ENCODE measurements at regions not wholly inside any gene's neighbourhood (a gene's known extent, or its start where the extent isn't known, plus 50 kb on each side); places are given as distances from the start of the nearest gene placed in this dataset.
"Not testable (repeated sequence)": the region's sequence is repeated elsewhere in the genome, so short reads cannot be mapped to it uniquely, and the experiment has no call there.

DNA sequence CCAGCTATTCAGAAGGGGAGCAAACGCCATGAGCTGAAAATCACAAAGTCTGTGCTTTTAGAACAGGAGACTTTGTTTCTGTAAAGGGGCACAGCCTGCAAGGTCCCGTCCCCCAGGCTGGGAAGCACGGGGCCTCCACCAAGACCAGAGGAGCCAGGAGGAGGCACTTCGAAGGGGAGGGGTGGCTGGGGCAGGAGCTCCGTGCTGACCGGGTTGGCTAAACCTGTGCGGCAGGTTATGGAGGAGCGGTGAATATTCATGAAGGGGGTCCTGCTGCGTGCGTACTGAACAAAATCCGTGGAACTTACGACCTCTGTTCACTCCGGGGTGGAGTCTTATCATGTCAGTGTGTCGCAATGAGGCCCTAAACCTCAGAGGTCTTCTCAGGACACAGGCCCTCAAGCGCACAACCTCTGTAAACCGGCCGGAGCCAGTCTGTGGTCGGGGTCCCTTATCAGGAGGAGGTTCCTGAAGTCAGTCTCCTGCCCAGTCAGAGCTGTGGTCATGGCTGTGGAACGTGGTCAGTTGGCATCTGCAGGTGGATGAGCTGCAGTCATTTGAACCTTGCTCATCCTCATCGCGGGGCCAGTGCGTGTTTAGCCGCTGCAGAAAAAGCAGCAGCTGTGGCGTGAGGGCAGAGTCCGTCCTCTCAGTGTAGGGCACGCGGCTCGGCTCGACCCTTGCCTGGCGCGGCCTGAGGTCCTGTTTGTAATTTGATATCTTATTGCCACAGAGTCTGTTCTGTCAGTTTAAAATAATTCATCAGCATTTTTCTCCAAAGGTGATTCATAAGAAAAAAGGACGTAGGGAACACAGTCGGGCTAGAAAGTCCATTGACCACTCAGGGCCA lies 5507.7 kb upstream of the TPTE start:
- not testable (repeated sequence) for H3K4me3 ChIP-seq (ENCODE audit: insufficient read depth, low read depth, low read length, poor library complexity, severe bottlenecking); H3K27me3 ChIP-seq (replicated peaks; ENCODE audit: control insufficient read depth, insufficient read depth, low read length, poor library complexity, severe bottlenecking); H3K9me3 ChIP-seq (ENCODE audit: control insufficient read depth, low read length); H3K36me3 ChIP-seq (ENCODE audit: control insufficient read depth, insufficient read depth, low read length); H3K27ac ChIP-seq (ENCODE audit: insufficient read depth, low read length, poor library complexity, severe bottlenecking); H3K4me1 ChIP-seq (ENCODE audit: control insufficient read depth, insufficient read depth, low read length, poor library complexity, severe bottlenecking); DNase-seq

DNA sequence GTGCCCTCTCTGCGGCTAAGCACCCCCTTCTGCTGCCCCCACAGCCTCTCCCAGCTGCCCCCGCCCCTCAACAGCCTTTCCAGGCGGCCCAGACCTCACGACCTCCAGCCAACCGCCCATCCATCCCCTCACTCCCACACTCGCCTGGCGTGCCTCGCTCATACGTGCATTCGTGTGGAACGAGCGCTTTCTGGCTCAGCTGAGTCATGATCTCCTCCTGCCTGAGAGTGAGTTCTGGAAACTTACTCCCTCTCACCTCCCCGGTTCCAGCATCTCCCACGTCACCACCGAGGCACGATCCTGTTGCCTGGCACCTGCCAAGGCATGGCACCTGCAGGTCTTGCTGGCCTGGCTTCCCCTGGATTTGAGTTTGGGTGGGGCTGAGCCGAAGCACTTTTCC lies 5506.2 kb upstream of the TPTE start:
- H3K27ac ChIP-seq (ENCODE audit: insufficient read depth, low read length, poor library complexity, severe bottlenecking); H3K9me3 ChIP-seq (ENCODE audit: control insufficient read depth, low read length); H3K4me1 ChIP-seq (ENCODE audit: control insufficient read depth, insufficient read depth, low read length, poor library complexity, severe bottlenecking); H3K36me3 ChIP-seq (ENCODE audit: control insufficient read depth, insufficient read depth, low read length); DNase-seq; H3K4me3 ChIP-seq (ENCODE audit: insufficient read depth, low read depth, low read length, poor library complexity, severe bottlenecking); H3K27me3 ChIP-seq (replicated peaks; ENCODE audit: control insufficient read depth, insufficient read depth, low read length, poor library complexity, severe bottlenecking): not testable (repeated sequence)

DNA sequence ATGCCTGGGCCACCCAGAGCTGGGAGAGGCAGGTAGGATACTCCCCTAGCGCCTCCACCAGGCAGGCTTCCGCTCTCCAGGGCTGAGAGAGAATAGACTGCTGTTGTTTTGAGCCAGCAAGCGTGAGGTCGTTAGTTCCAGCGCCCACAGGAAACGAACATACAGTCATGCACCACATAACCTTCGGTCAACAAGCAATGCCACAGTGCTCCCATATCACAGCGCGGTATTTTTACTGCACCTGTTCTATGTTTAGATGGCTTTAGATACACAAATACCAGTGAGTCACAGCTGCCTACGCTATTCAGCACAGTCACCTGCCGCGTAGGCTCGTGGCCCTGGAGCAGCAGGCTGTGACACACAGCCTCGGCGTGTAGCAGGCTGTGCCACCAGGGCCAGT lies 5502.3 kb upstream of the TPTE start:
- not testable (repeated sequence) for H3K4me1 ChIP-seq (ENCODE audit: control insufficient read depth, insufficient read depth, low read length, poor library complexity, severe bottlenecking); DNase-seq; H3K27me3 ChIP-seq (replicated peaks; ENCODE audit: control insufficient read depth, insufficient read depth, low read length, poor library complexity, severe bottlenecking); H3K36me3 ChIP-seq (ENCODE audit: control insufficient read depth, insufficient read depth, low read length); H3K27ac ChIP-seq (ENCODE audit: insufficient read depth, low read length, poor library complexity, severe bottlenecking); H3K4me3 ChIP-seq (ENCODE audit: insufficient read depth, low read depth, low read length, poor library complexity, severe bottlenecking); H3K9me3 ChIP-seq (ENCODE audit: control insufficient read depth, low read length)

DNA sequence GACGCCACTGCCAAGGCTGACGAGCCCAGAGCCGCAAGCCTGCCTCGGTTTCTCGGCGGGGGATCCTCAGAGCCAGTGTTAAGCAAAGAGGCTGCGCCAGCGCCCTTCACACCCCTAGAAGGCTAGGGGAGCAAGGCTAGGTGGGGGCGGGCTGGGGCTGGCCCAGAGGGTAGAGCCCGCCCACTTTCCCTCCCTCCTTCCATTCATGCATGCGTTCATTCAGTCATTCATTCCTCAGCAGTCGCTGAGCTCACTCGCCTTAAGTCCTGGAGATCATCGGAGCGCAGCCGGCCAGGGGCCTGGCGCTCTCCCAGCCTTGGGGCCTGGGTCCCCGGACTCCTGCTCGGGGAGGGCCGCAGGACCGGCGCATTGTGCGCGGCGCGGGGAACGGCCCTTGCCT lies 5499.6 kb upstream of the TPTE start:
- H3K4me1 ChIP-seq (ENCODE audit: control insufficient read depth, insufficient read depth, low read length, poor library complexity, severe bottlenecking); DNase-seq; H3K36me3 ChIP-seq (ENCODE audit: control insufficient read depth, insufficient read depth, low read length); H3K27ac ChIP-seq (ENCODE audit: insufficient read depth, low read length, poor library complexity, severe bottlenecking); H3K27me3 ChIP-seq (replicated peaks; ENCODE audit: control insufficient read depth, insufficient read depth, low read length, poor library complexity, severe bottlenecking); H3K4me3 ChIP-seq (ENCODE audit: insufficient read depth, low read depth, low read length, poor library complexity, severe bottlenecking); H3K9me3 ChIP-seq (ENCODE audit: control insufficient read depth, low read length): not testable (repeated sequence)

DNA sequence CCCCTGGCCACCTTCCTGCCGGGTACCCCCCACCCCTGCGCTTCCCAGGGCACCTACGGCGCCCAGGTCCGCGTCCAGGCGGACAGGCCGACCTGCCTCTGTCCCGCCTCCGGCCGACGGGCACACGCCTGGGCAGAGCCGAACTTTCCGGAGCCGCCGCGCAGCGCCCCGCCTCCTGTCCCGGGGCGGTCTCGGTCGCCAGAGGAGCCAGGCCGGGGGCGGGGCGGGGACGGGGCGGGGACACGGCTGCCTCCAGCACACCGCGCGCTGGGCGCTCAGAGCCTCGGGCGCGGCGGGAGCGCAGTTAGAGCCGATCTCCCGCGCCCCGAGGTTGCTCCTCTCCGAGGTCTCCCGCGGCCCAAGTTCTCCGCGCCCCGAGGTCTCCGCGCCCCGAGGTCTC lies 5499.1 kb upstream of the TPTE start:
- not testable (repeated sequence) for H3K36me3 ChIP-seq (ENCODE audit: control insufficient read depth, insufficient read depth, low read length); H3K9me3 ChIP-seq (ENCODE audit: control insufficient read depth, low read length); H3K4me3 ChIP-seq (ENCODE audit: insufficient read depth, low read depth, low read length, poor library complexity, severe bottlenecking); H3K27me3 ChIP-seq (replicated peaks; ENCODE audit: control insufficient read depth, insufficient read depth, low read length, poor library complexity, severe bottlenecking); H3K27ac ChIP-seq (ENCODE audit: insufficient read depth, low read length, poor library complexity, severe bottlenecking); H3K4me1 ChIP-seq (ENCODE audit: control insufficient read depth, insufficient read depth, low read length, poor library complexity, severe bottlenecking); DNase-seq

DNA sequence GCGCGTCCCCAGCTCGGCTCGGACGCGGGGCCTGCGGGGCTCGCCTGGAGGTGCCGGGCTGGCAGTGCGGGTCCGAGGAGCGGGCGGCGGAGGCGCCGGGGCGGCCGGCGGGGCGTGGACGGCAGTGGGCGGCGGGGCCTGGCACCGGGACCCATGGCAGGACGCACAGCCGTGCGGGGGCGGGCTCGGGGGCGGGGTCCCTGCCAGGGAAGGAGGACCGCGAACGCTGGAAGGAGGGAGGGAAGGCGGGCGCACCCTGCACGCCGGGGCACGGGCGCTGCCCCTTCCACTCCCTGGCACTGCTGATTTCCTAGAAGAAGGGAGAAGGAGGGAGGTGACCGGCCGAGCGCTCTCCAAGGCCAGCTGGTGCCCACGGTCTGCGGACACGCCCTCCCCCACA lies 5498.6 kb upstream of the TPTE start:
- not testable (repeated sequence) for H3K4me3 ChIP-seq (ENCODE audit: insufficient read depth, low read depth, low read length, poor library complexity, severe bottlenecking); H3K27me3 ChIP-seq (replicated peaks; ENCODE audit: control insufficient read depth, insufficient read depth, low read length, poor library complexity, severe bottlenecking); H3K36me3 ChIP-seq (ENCODE audit: control insufficient read depth, insufficient read depth, low read length); H3K27ac ChIP-seq (ENCODE audit: insufficient read depth, low read length, poor library complexity, severe bottlenecking); H3K9me3 ChIP-seq (ENCODE audit: control insufficient read depth, low read length); H3K4me1 ChIP-seq (ENCODE audit: control insufficient read depth, insufficient read depth, low read length, poor library complexity, severe bottlenecking); DNase-seq

DNA sequence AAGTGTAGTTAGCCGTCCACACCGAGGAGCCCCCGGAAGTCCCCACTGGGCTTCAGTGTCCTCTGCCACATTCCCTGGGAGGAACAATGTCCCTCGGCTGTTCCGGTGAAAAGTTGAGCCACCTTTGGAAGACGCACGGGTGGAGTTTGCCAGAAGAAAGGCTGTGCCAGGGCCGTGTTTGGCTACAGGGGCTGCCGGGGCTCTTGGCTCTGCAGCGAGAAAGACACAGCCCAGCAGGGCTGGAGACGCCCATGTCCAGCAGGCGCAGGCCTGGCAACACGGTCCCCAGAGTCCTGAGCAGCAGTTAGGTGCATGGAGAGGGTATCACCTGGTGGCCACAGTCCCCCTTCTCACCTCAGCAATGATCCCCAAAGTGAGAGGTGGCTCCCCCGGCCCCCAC lies 5486.2 kb upstream of the TPTE start:
- H3K36me3 ChIP-seq (ENCODE audit: control insufficient read depth, insufficient read depth, low read length); DNase-seq; H3K9me3 ChIP-seq (ENCODE audit: control insufficient read depth, low read length); H3K27me3 ChIP-seq (replicated peaks; ENCODE audit: control insufficient read depth, insufficient read depth, low read length, poor library complexity, severe bottlenecking); H3K4me1 ChIP-seq (ENCODE audit: control insufficient read depth, insufficient read depth, low read length, poor library complexity, severe bottlenecking); H3K4me3 ChIP-seq (ENCODE audit: insufficient read depth, low read depth, low read length, poor library complexity, severe bottlenecking); H3K27ac ChIP-seq (ENCODE audit: insufficient read depth, low read length, poor library complexity, severe bottlenecking): not testable (repeated sequence)

DNA sequence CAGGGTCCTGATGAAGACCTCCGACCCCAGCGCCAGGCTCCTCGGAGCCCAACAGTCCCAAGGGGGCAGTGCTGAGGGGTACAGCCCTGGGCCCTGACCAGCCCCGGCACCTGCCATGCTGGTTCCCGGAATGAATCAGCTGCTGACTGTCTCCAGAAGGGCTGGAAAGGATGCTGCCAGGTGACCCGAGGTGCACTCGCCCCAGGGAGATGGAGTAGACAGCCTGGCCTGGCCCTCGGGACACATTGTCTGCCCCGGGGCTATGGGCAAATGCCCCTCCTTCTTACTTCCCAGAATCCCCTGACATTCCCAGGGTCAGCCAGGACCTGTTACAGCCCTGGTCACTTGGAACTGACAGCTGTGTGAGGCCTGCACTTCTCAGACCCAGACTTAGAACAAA lies 5485.8 kb upstream of the TPTE start:
- H3K4me3 ChIP-seq (ENCODE audit: insufficient read depth, low read depth, low read length, poor library complexity, severe bottlenecking); H3K27ac ChIP-seq (ENCODE audit: insufficient read depth, low read length, poor library complexity, severe bottlenecking); DNase-seq; H3K36me3 ChIP-seq (ENCODE audit: control insufficient read depth, insufficient read depth, low read length); H3K27me3 ChIP-seq (replicated peaks; ENCODE audit: control insufficient read depth, insufficient read depth, low read length, poor library complexity, severe bottlenecking); H3K9me3 ChIP-seq (ENCODE audit: control insufficient read depth, low read length); H3K4me1 ChIP-seq (ENCODE audit: control insufficient read depth, insufficient read depth, low read length, poor library complexity, severe bottlenecking): not testable (repeated sequence)

DNA sequence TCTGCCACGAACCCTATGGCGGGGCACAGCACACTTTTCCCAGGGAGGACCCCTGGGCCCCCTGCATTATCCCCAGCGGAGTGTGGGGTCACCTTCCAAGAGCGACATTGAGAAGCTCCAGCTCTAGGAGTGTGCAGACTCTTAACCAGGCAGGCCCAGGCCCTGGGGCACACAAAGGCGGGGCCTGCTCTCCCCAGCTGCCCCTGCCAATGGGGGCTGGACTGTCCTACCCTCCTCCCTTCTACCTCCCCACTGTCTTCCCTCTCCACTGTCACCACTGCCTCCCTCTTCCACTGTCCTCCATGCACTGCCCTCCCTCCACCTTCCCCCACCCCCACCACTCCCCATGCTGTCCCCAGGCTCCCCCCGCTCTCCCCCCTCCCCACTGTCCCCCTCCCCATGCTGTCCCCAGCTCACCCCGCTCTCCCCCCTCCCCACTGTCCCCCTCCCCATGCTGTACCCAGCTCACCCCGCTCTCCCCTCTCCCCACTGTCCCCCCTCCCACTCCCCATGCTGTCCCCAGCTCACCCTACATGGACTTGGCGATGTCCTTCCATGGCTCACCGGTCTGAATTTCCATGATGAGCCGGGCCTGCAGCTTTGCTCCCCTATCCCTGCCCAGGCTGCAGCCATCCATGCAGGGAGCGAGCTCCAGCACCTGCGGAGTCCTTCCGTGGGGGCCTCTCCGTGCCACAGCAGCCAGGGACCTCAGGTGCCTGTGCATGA lies 5483.6 kb upstream of the TPTE start:
- H3K27ac ChIP-seq (ENCODE audit: insufficient read depth, low read length, poor library complexity, severe bottlenecking); DNase-seq; H3K4me3 ChIP-seq (ENCODE audit: insufficient read depth, low read depth, low read length, poor library complexity, severe bottlenecking); H3K4me1 ChIP-seq (ENCODE audit: control insufficient read depth, insufficient read depth, low read length, poor library complexity, severe bottlenecking); H3K36me3 ChIP-seq (ENCODE audit: control insufficient read depth, insufficient read depth, low read length); H3K9me3 ChIP-seq (ENCODE audit: control insufficient read depth, low read length); H3K27me3 ChIP-seq (replicated peaks; ENCODE audit: control insufficient read depth, insufficient read depth, low read length, poor library complexity, severe bottlenecking): not testable (repeated sequence)

DNA sequence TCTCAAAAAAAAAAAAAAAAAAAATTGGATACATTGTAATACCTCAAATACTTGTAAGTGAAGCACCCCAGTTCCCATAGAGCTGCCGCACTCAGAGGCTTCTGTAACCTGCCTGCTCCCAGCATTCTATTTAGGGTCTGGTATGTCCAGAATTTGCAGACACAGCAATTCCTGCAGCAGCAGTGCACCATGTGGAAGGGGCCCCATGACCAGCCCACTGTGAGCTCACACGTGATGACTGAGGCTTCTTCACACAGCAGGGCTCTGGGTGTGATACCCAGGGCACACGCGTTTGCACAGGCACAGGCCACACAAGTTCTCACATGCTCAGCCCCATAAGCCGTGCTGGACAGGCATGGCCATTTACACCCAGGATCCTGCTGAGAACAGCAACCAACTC lies 5481.5 kb upstream of the TPTE start:
- H3K36me3 ChIP-seq (ENCODE audit: control insufficient read depth, insufficient read depth, low read length); DNase-seq; H3K27me3 ChIP-seq (replicated peaks; ENCODE audit: control insufficient read depth, insufficient read depth, low read length, poor library complexity, severe bottlenecking); H3K9me3 ChIP-seq (ENCODE audit: control insufficient read depth, low read length); H3K4me3 ChIP-seq (ENCODE audit: insufficient read depth, low read depth, low read length, poor library complexity, severe bottlenecking); H3K27ac ChIP-seq (ENCODE audit: insufficient read depth, low read length, poor library complexity, severe bottlenecking); H3K4me1 ChIP-seq (ENCODE audit: control insufficient read depth, insufficient read depth, low read length, poor library complexity, severe bottlenecking): not testable (repeated sequence)

Data from effector memory CD4-positive, alpha-beta T cell (primary cell).